H1 (cell line): ENCODE measurements at regions not wholly inside any gene's neighbourhood (a gene's known extent, or its start where the extent isn't known, plus 50 kb on each side); places are given as distances from the start of the nearest gene placed in this dataset.

Experiments
- CTCF ChIA-PET: fragments of 300-600 bp; sonication (Branson Sonifier 250); formaldehyde crosslinking; loops from one replicate; lab custom pipeline; 2021; ENCODE audit not compliant: partially characterized antibody; lab: Charles Lee
- POLR2A ChIA-PET: fragments of 300-600 bp; sonication (Branson Sonifier 250); formaldehyde crosslinking; loops from one replicate; lab custom pipeline; 2021; ENCODE audit warnings: inconsistent platforms; ENCODE audit not compliant: partially characterized antibody; lab: Charles Lee
- DNase-seq, 2 experiments: peaks; one replicate each; pipeline versions ENCODE4 v3.0.0 to v3.0.0-alpha.2; 2010 to 2022; ENCODE audit warnings: low spot score in 2 of 2, low read depth in 1 of 2, mixed read lengths in 1 of 2
- FAIRE-seq: peaks from 2 replicates; lab custom pipeline; 2011; peaks lifted over from hg19 to GRCh38; lab: Jason Lieb, UNC
- H2AFZ ChIP-seq: 2 replicates; pipeline ENCODE4 v1.8.1; 2012; ENCODE audit warnings: low read length, inconsistent platforms
- H2AK5ac ChIP-seq: 2 replicates; pipeline ENCODE4 v1.6.1; 2013; ENCODE audit warnings: low read depth, low read length
- H2BK120ac ChIP-seq: replicated peaks from 2 replicates; pipeline ENCODE3; 2013; ENCODE audit warnings: low read depth, low read length, inconsistent platforms
- H2BK12ac ChIP-seq: 2 replicates; pipeline ENCODE4 v1.6.1; 2013; ENCODE audit warnings: low read depth, low read length
- H2BK15ac ChIP-seq: 2 replicates; pipeline ENCODE4 v1.6.1; 2013; ENCODE audit warnings: low read length
- H2BK20ac ChIP-seq: 2 replicates; pipeline ENCODE4 v1.6.1; 2013; ENCODE audit warnings: low read length
- H2BK5ac ChIP-seq: 2 replicates; pipeline ENCODE4 v1.6.1; 2013; ENCODE audit warnings: low read depth, low read length
- H3K14ac ChIP-seq: 2 replicates; pipeline ENCODE4 v1.6.1; 2013; ENCODE audit warnings: inconsistent platforms; ENCODE audit not compliant: insufficient read length
- H3K18ac ChIP-seq: 2 replicates; pipeline ENCODE4 v1.6.1; 2013; ENCODE audit warnings: low read length; ENCODE audit errors: extremely low read depth
- H3K23ac ChIP-seq: 2 replicates; pipeline ENCODE4 v1.6.1; 2013; ENCODE audit warnings: inconsistent platforms; ENCODE audit not compliant: insufficient read length
- H3K23me2 ChIP-seq: 2 replicates; pipeline ENCODE4 v1.6.1; 2013; ENCODE audit warnings: low read depth, low read length
- H3K27ac ChIP-seq: 2 replicates; pipeline ENCODE4 v1.6.1; 2011; ENCODE audit warnings: low read depth, low read length, inconsistent platforms
- H3K27me3 ChIP-seq, 4 experiments: replicated peaks in 1 of 4; 1 replicate in 1 of 4; 2 replicates in 3 of 4; pipeline versions ENCODE4 v1.6.1 to v1.8.1; 2011 to 2013; ENCODE audit warnings: low read length in 3 of 4, mild to moderate bottlenecking in 3 of 4, inconsistent platforms in 2 of 4, mixed read lengths in 2 of 4, moderate library complexity in 1 of 4; ENCODE audit not compliant: control insufficient read depth in 3 of 4, insufficient read depth in 3 of 4; ENCODE audit errors: extremely low read depth in 1 of 4
- H3K36me3 ChIP-seq, 4 experiments: 2 replicates each; pipeline versions ENCODE4 v1.6.1 to v1.8.1; 2011 to 2013; ENCODE audit warnings: mild to moderate bottlenecking in 4 of 4, low read length in 3 of 4, moderate library complexity in 2 of 4, control low read depth in 1 of 4, inconsistent platforms in 1 of 4; ENCODE audit not compliant: insufficient read depth in 4 of 4, control insufficient read depth in 2 of 4
- H3K4ac ChIP-seq: replicated peaks from 2 replicates; pipeline ENCODE3; 2013; ENCODE audit warnings: low read length, low read depth, mixed read lengths, inconsistent platforms; ENCODE audit not compliant: insufficient read length
- H3K4me1 ChIP-seq, 4 experiments: replicated peaks in 1 of 4; 1 replicate in 1 of 4; 2 replicates in 3 of 4; pipeline versions ENCODE4 v1.6.1 to v1.8.1; 2011 to 2013; ENCODE audit warnings: low read length in 3 of 4, inconsistent platforms in 2 of 4, mixed read lengths in 1 of 4; ENCODE audit not compliant: insufficient read depth in 4 of 4, control insufficient read depth in 3 of 4
- H3K4me2 ChIP-seq, 2 experiments: 2 replicates each; pipeline versions ENCODE4 v1.6.1 to v1.8.1; 2011 to 2013; ENCODE audit warnings: low read depth in 2 of 2, low read length in 2 of 2, control low read depth in 1 of 2, inconsistent platforms in 1 of 2, mild to moderate bottlenecking in 1 of 2; ENCODE audit not compliant: insufficient read depth in 1 of 2
- H3K4me3 ChIP-seq, 4 experiments: fragments of 200-600, 300-600 bp in 1 of 4; sonication (generic), shearing (Covaris generic), sonication (Bioruptor Twin) in 1 of 4; 2 replicates each; pipeline versions ENCODE4 v1.5.1 to v1.8.1; 2011 to 2016; ENCODE audit warnings: low read length in 4 of 4, low read depth in 3 of 4, control low read depth in 2 of 4, inconsistent platforms in 2 of 4, mild to moderate bottlenecking in 2 of 4, mixed read lengths in 1 of 4, moderate library complexity in 1 of 4; ENCODE audit not compliant: insufficient read depth in 2 of 4; ENCODE audit errors: extremely low read depth in 1 of 4
- H3K56ac ChIP-seq: replicated peaks from 2 replicates; pipeline ENCODE3; 2013; ENCODE audit warnings: low read depth, mild to moderate bottlenecking, mixed read lengths, low read length, inconsistent platforms; ENCODE audit not compliant: insufficient read length
- H3K79me1 ChIP-seq: 2 replicates; pipeline ENCODE4 v1.6.1; 2013; ENCODE audit warnings: low read depth, low read length, control low read depth
- H3K79me2 ChIP-seq, 2 experiments: 2 replicates each; pipeline versions ENCODE4 v1.6.1 to v1.8.1; 2012 to 2013; ENCODE audit warnings: low read length in 2 of 2, mild to moderate bottlenecking in 2 of 2, inconsistent platforms in 1 of 2; ENCODE audit not compliant: insufficient read depth in 2 of 2, control insufficient read depth in 1 of 2
- H3K9ac ChIP-seq, 4 experiments: replicated peaks in 1 of 4; 1 replicate in 1 of 4; 2 replicates in 3 of 4; pipeline versions ENCODE4 v1.6.1 to v1.8.1; 2011 to 2013; ENCODE audit warnings: low read depth in 3 of 4, low read length in 3 of 4, control low read depth in 2 of 4, mild to moderate bottlenecking in 2 of 4, moderate library complexity in 2 of 4, inconsistent platforms in 1 of 4; ENCODE audit errors: extremely low read depth in 1 of 4
- H3K9me3 ChIP-seq, 2 experiments: 2 replicates each; pipeline versions ENCODE4 v1.6.1 to v1.8.1; 2012 to 2013; ENCODE audit warnings: mild to moderate bottlenecking in 2 of 2, moderate library complexity in 2 of 2, control low read depth in 1 of 2, inconsistent platforms in 1 of 2, low read depth in 1 of 2, low read length in 1 of 2, mixed read lengths in 1 of 2; ENCODE audit not compliant: insufficient read depth in 2 of 2
- H4K20me1 ChIP-seq, 2 experiments: replicated peaks in 1 of 2; 2 replicates each; pipeline versions ENCODE3 to v1.8.1; 2011 to 2013; ENCODE audit warnings: inconsistent platforms in 2 of 2, low read length in 2 of 2, mild to moderate bottlenecking in 1 of 2; ENCODE audit not compliant: insufficient read depth in 2 of 2, control insufficient read depth in 1 of 2
- H4K5ac ChIP-seq: 2 replicates; pipeline ENCODE4 v1.6.1; 2013; ENCODE audit warnings: low read length, low read depth, mixed read lengths, inconsistent platforms; ENCODE audit not compliant: insufficient read length
- H4K8ac ChIP-seq: 2 replicates; pipeline ENCODE4 v1.8.0; 2013; ENCODE audit warnings: mild to moderate bottlenecking, moderate library complexity, low read length, inconsistent platforms; ENCODE audit not compliant: insufficient read depth; ENCODE audit errors: extremely low read depth
- H4K91ac ChIP-seq: replicated peaks from 2 replicates; pipeline ENCODE3; 2013; ENCODE audit warnings: low read length, mixed read lengths, inconsistent platforms; ENCODE audit not compliant: insufficient read length
- EGR1 ChIP-seq: IDR thresholded peaks from 2 replicates; pipeline ENCODE4 v1.6.1; 2011; ENCODE audit warnings: low read depth, low read length, borderline replicate concordance
- HDAC2 ChIP-seq, 2 experiments: fragments of 300-600 bp in 1 of 2; sonication (generic) in 1 of 2; IDR thresholded peaks; 2 replicates each; pipeline ENCODE4 v1.6.1; 2011 to 2012; ENCODE audit warnings: low read depth in 2 of 2, low read length in 2 of 2, mild to moderate bottlenecking in 2 of 2, moderate library complexity in 2 of 2, borderline replicate concordance in 1 of 2, inconsistent platforms in 1 of 2
- NRF1 ChIP-seq: IDR thresholded peaks from 2 replicates; pipeline ENCODE4 v1.6.1; 2011; ENCODE audit warnings: mild to moderate bottlenecking, low read depth, low read length, improper control_type of control experiment
- POLR2AphosphoS5 ChIP-seq: IDR thresholded peaks from 2 replicates; pipeline ENCODE4 v1.6.1; 2011; ENCODE audit warnings: low read depth, low read length
- RFX5 ChIP-seq: IDR thresholded peaks from 2 replicates; pipeline ENCODE4 v1.6.1; 2011; ENCODE audit warnings: low read depth, low read length, improper control_type of control experiment, borderline replicate concordance
- SIN3A ChIP-seq, 2 experiments: IDR thresholded peaks in 1 of 2; conservative IDR thresholded peaks in 1 of 2; 2 replicates each; pipeline ENCODE4 v1.6.1; 2011 to 2012; ENCODE audit warnings: low read length in 2 of 2, improper control_type of control experiment in 1 of 2, low read depth in 1 of 2, mild to moderate bottlenecking in 1 of 2
- YY1 ChIP-seq: IDR thresholded peaks from 2 replicates; pipeline ENCODE4 v1.6.1; 2011; ENCODE audit warnings: low read depth, mild to moderate bottlenecking, low read length
- ZNF274 ChIP-seq: IDR thresholded peaks from 2 replicates; pipeline ENCODE4 v1.7.0; 2012; ENCODE audit warnings: low read length, borderline replicate concordance; ENCODE audit errors: extremely low read depth
- WGBS, 2 experiments: shearing (Covaris generic) in 1 of 2; methylation state at CpG; one replicate each; pipeline versions ENCODE4 v1.1.6 to v1.1.7; 2013 to 2015; ENCODE audit warnings: low lambda C conversion rate in 2 of 2, mixed read lengths in 2 of 2, inconsistent platforms in 1 of 2, low coverage in 1 of 2, missing lambda C conversion rate in 1 of 2; ENCODE audit not compliant: insufficient replicate concordance in 2 of 2, insufficient coverage in 1 of 2, insufficient read length in 1 of 2; ENCODE audit errors: extremely low coverage in 1 of 2, missing lambda C conversion rate in 1 of 2; 5-methylcytosine and 5-hydroxymethylcytosine counted together
- TF ChIP-seq, protein P1 (sequence below): IDR thresholded peaks from 2 replicates; pipeline ENCODE4 v1.6.1; 2011; ENCODE audit warnings: low read depth, mild to moderate bottlenecking, low read length; ENCODE audit not compliant: insufficient read depth
- TF ChIP-seq, protein P2 (sequence below): IDR thresholded peaks from 2 replicates; pipeline ENCODE4 v1.6.1; 2012; ENCODE audit warnings: inconsistent platforms
- TF ChIP-seq, protein P3 (sequence below): IDR thresholded peaks from 2 replicates; pipeline ENCODE4 v1.6.1; 2012; ENCODE audit warnings: low read length, inconsistent platforms

DNA sequence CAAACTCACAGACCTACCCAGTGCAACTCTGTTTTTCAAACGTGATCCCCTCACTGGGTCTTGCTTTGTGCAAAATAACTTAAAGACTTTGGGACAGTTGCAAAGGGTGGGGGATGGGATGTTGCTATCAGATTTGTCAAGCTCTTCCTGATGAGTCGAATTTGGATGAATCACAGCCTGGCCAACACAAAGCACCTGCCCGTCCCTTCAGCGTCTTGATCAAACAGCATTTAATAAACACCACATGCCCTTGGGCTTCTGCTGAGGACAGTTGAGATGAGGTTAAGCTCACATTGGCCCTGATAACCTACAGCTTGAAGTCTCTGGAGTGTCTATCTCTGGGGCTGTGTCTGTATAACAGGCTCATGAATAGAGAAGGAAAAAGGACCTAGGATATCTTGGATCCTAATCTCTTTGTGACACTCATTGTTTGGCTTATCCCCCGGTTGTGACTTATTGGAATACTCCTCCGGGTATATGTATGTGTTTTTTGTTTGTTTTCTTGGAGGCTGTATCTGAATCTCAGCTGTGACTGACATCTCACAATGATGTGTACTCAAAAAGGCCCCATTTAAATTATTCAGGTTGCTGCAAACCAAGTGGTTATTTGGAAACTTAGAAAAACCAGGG lies 132.6 kb upstream of the NAMPT start:
- Histone ChIP-seq H3K79me1 (no peaks in the 10 kb centered on the region), H2BK120ac (no peak overlapping the region), H3K56ac (no peak overlapping the region), H2AK5ac (no peak overlapping the region), H3K18ac (no peak overlapping the region), H2BK12ac (no peak overlapping the region), H2BK15ac (no peak overlapping the region), H3K79me2 (no peaks in the 10 kb centered on the region), H3K9me3 (no peaks in the 10 kb centered on the region), H3K27me3 (no peaks in the 10 kb centered on the region), H3K4ac (no peak overlapping the region), H4K91ac (no peak overlapping the region), H3K23me2 (no peaks in the 10 kb centered on the region), H3K14ac (no peak overlapping the region), H4K8ac (no peak overlapping the region), H3K9ac (no peak overlapping the region), H3K4me3 (no peak overlapping the region), H3K23ac (no peak overlapping the region), H3K4me1 (no peaks in the 10 kb centered on the region), H3K27ac (no peak overlapping the region), H3K4me2 (no peak overlapping the region), H4K5ac (no peak overlapping the region), H2BK5ac (no peak overlapping the region), H2BK20ac (no peak overlapping the region), H4K20me1 (no peaks in the 10 kb centered on the region), H3K36me3 (no peaks in the 10 kb centered on the region), H2AFZ (no peak overlapping the region; the same call in 1 of the 2 replicates)
- POLR2A ChIA-PET, result no interaction called here
- DNase-seq, result no peak
- CTCF ChIA-PET, result no interaction called here
- FAIRE-seq, result no peak
- WGBS, 2 experiments, result 84% methylated on average over 6 of the region's 6 CpGs; no CpG with 5 or more reads in 1 of the 2 experiments
- TF ChIP-seq POLR2AphosphoS5 (no peak), SIN3A (conservative IDR thresholded peaks at IDR 0.05 in 1 of 2, IDR thresholded peaks at IDR 0.05 in 1 of 2; ENCODE audit: low read depth in 1 of 2, low read length in 2 of 2) (no peak), RFX5 (no peak), ZNF274 (no peak), NRF1 (no peak), YY1 (no peak), HDAC2 (IDR thresholded peaks at IDR 0.05; ENCODE audit: borderline replicate concordance in 1 of 2, low read depth in 2 of 2, low read length in 2 of 2) (no peak), EGR1 (no peak)
- TF ChIP-seq, protein P1, sequence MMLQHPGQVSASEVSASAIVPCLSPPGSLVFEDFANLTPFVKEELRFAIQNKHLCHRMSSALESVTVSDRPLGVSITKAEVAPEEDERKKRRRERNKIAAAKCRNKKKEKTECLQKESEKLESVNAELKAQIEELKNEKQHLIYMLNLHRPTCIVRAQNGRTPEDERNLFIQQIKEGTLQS, result no peak
- TF ChIP-seq, protein P2, sequence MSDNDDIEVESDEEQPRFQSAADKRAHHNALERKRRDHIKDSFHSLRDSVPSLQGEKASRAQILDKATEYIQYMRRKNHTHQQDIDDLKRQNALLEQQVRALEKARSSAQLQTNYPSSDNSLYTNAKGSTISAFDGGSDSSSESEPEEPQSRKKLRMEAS, result no peak
- TF ChIP-seq, protein P3, sequence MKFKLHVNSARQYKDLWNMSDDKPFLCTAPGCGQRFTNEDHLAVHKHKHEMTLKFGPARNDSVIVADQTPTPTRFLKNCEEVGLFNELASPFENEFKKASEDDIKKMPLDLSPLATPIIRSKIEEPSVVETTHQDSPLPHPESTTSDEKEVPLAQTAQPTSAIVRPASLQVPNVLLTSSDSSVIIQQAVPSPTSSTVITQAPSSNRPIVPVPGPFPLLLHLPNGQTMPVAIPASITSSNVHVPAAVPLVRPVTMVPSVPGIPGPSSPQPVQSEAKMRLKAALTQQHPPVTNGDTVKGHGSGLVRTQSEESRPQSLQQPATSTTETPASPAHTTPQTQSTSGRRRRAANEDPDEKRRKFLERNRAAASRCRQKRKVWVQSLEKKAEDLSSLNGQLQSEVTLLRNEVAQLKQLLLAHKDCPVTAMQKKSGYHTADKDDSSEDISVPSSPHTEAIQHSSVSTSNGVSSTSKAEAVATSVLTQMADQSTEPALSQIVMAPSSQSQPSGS, result no peak
